SK-N-SH treated with all-trans-retinoic acid at 6 μM for 48 hours (cell line): ENCODE measurements at regions not wholly inside any gene's neighbourhood (a gene's known extent, or its start where the extent isn't known, plus 50 kb on each side); places are given as distances from the start of the nearest gene placed in this dataset.

ENCODE experiments used
- ATAC-seq: fragments of 200-7000 bp; cut with Tn5 transposase; 3 replicates; pipeline ENCODE4 v1.9.1; 2020; ENCODE audit warnings: mild to moderate bottlenecking, moderate library complexity
- ARNTL ChIP-seq: fragments of 450-650 bp; formaldehyde crosslinking; IDR thresholded peaks from 2 replicates; pipeline ENCODE4 v1.5.0; 2020; ENCODE audit warnings: low read depth, mild to moderate bottlenecking, moderate library complexity, borderline replicate concordance
- BACH2 ChIP-seq: fragments of 250-450 bp; sonication (Bioruptor Pico); IDR thresholded peaks from 2 replicates; pipeline ENCODE4 v1.9.0; 2021; ENCODE audit warnings: mild to moderate bottlenecking, borderline replicate concordance
- CSDC2 ChIP-seq: fragments of 250-450 bp; sonication (Bioruptor Pico); IDR thresholded peaks from 2 replicates; pipeline ENCODE4 v1.5.0; 2020; ENCODE audit warnings: mild to moderate bottlenecking, moderate library complexity
- ESRRG ChIP-seq: fragments of 250-450 bp; sonication (Bioruptor Pico); IDR thresholded peaks from 2 replicates; pipeline ENCODE4 v1.6.1; 2021; ENCODE audit warnings: mild to moderate bottlenecking
- GLIS3 ChIP-seq: fragments of 250-450 bp; sonication (Bioruptor Pico); IDR thresholded peaks from 2 replicates; pipeline ENCODE4 v1.5.0; 2020; ENCODE audit warnings: mild to moderate bottlenecking, moderate library complexity
- ISL1 ChIP-seq: fragments of 250-450 bp; sonication (Bioruptor Pico); IDR thresholded peaks from 2 replicates; pipeline ENCODE4 v2.1.2; 2022; ENCODE audit warnings: mild to moderate bottlenecking, moderate library complexity
- OSR1 ChIP-seq: fragments of 250-450 bp; sonication (Bioruptor Pico); IDR thresholded peaks from 2 replicates; pipeline ENCODE4 v1.8.0; 2022; ENCODE audit warnings: moderate library complexity, mild to moderate bottlenecking, inconsistent platforms
- PPARA ChIP-seq: fragments of 250-450 bp; sonication (Bioruptor Pico); IDR thresholded peaks from 2 replicates; pipeline ENCODE4 v1.5.0; 2020; ENCODE audit warnings: mild to moderate bottlenecking, borderline replicate concordance
- RARB ChIP-seq: fragments of 250-450 bp; sonication (Bioruptor Pico); IDR thresholded peaks from 2 replicates; pipeline ENCODE4 v1.8.0; 2021; ENCODE audit warnings: mild to moderate bottlenecking, moderate library complexity
- SNAI2 ChIP-seq: fragments of 250-450 bp; sonication (Bioruptor Pico); IDR thresholded peaks from 2 replicates; pipeline ENCODE4 v1.5.0; 2020; ENCODE audit warnings: mild to moderate bottlenecking, moderate library complexity
- TCF4 ChIP-seq: fragments of 250-450 bp; sonication (Bioruptor Pico); IDR thresholded peaks from 2 replicates; pipeline ENCODE4 v1.8.0; 2021; ENCODE audit warnings: mild to moderate bottlenecking, moderate library complexity, borderline replicate concordance
- TOX ChIP-seq: fragments of 250-450 bp; sonication (Bioruptor Pico); IDR thresholded peaks from 2 replicates; pipeline ENCODE4 v1.8.0; 2021; ENCODE audit warnings: mild to moderate bottlenecking, moderate library complexity, borderline replicate concordance
- ZC3H10 ChIP-seq: fragments of 250-450 bp; sonication (Bioruptor Pico); IDR thresholded peaks from 2 replicates; pipeline ENCODE4 v1.5.1; 2021; ENCODE audit warnings: mild to moderate bottlenecking, moderate library complexity
- ZFP3 ChIP-seq: fragments of 250-450 bp; sonication (Bioruptor Pico); IDR thresholded peaks from 2 replicates; pipeline ENCODE4 v1.5.0; 2020; ENCODE audit warnings: mild to moderate bottlenecking, moderate library complexity
- ZFP30 ChIP-seq: fragments of 450-650 bp; formaldehyde crosslinking; IDR thresholded peaks from 2 replicates; pipeline ENCODE4 v1.5.0; 2022; ENCODE audit warnings: mild to moderate bottlenecking, moderate library complexity
- ZNF70 ChIP-seq: fragments of 450-650 bp; formaldehyde crosslinking; IDR thresholded peaks from 2 replicates; pipeline ENCODE4 v1.5.0; 2020; ENCODE audit warnings: mild to moderate bottlenecking, moderate library complexity
- ZNF8 ChIP-seq: fragments of 450-650 bp; formaldehyde crosslinking; IDR thresholded peaks from 2 replicates; pipeline ENCODE4 v1.5.0; 2020; ENCODE audit warnings: mild to moderate bottlenecking, moderate library complexity
- TF ChIP-seq, protein P1 (sequence below): fragments of 250-450 bp; sonication (Bioruptor Pico); IDR thresholded peaks from 2 replicates; pipeline ENCODE4 v1.5.0; 2020; ENCODE audit warnings: mild to moderate bottlenecking, moderate library complexity
- TF ChIP-seq, protein P2 (sequence below): fragments of 250-450 bp; sonication (Bioruptor Pico); IDR thresholded peaks from 2 replicates; pipeline ENCODE4 v1.5.1; 2020; ENCODE audit warnings: low read depth, mild to moderate bottlenecking, moderate library complexity
- TF ChIP-seq, protein P3 (sequence below): fragments of 250-450 bp; sonication (Bioruptor Pico); IDR thresholded peaks from 2 replicates; pipeline ENCODE4 v1.8.0; 2020; ENCODE audit warnings: mild to moderate bottlenecking, moderate library complexity, borderline replicate concordance

DNA sequence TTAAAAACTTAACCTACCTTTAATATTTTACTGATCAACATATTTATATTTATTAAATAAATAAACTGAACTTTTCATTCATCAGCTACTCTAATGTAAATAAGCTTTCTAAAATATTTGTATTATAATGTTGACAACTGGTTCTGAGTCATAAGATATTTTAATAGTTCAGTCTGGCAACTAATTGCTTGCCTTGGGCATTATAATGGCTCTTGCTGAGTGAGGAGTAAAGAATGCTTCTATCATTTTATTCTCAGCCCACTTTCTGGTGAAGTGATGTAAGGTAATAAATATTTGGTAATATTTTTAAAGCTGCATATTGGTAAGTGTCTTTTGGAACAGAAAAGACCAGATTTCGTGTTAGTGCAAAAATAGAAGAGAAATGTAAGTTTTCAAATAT, 81.5 kb downstream of the DIPK2A start (continued):
- TF ChIP-seq, protein P1, sequence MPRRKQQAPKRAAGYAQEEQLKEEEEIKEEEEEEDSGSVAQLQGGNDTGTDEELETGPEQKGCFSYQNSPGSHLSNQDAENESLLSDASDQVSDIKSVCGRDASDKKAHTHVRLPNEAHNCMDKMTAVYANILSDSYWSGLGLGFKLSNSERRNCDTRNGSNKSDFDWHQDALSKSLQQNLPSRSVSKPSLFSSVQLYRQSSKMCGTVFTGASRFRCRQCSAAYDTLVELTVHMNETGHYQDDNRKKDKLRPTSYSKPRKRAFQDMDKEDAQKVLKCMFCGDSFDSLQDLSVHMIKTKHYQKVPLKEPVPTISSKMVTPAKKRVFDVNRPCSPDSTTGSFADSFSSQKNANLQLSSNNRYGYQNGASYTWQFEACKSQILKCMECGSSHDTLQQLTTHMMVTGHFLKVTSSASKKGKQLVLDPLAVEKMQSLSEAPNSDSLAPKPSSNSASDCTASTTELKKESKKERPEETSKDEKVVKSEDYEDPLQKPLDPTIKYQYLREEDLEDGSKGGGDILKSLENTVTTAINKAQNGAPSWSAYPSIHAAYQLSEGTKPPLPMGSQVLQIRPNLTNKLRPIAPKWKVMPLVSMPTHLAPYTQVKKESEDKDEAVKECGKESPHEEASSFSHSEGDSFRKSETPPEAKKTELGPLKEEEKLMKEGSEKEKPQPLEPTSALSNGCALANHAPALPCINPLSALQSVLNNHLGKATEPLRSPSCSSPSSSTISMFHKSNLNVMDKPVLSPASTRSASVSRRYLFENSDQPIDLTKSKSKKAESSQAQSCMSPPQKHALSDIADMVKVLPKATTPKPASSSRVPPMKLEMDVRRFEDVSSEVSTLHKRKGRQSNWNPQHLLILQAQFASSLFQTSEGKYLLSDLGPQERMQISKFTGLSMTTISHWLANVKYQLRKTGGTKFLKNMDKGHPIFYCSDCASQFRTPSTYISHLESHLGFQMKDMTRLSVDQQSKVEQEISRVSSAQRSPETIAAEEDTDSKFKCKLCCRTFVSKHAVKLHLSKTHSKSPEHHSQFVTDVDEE (CRISPR knock-in tag), result no peak
- no peak for TF ChIP-seq PPARA (CRISPR knock-in tag)

DNA sequence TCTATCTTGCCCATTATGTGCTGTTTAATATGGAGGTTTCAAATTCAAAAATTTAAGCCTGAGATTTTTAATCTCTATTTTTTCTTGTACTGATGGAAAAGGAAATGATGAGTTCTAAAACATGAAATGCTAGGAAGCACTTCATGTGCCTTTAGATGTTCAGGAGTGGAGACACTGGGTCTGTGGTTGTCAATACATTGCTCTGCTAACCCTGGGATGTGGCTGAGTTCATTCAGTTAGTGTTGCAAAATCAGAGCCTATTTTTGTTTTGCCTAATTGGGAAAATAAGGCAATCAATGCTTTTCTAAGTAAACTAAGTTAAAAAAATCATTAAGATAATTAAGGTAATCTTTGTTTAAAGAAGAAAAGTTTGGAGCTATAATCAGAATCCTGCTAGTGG, 83.1 kb downstream of the DIPK2A start:
- TF ChIP-seq TCF4 (CRISPR knock-in tag), result no peak
- no peak for TF ChIP-seq CSDC2 (CRISPR knock-in tag)
- no peak for TF ChIP-seq PPARA (CRISPR knock-in tag)
- no peak for TF ChIP-seq BACH2
- no peak for TF ChIP-seq ZC3H10 (CRISPR knock-in tag)
- no peak for TF ChIP-seq ARNTL (CRISPR knock-in tag)
- no peak for TF ChIP-seq TOX (CRISPR knock-in tag)
- no peak for TF ChIP-seq RARB
- no peak for TF ChIP-seq GLIS3 (CRISPR knock-in tag)
- no peak for TF ChIP-seq ISL1
- no peak for TF ChIP-seq ZFP30 (CRISPR knock-in tag)
- TF ChIP-seq ZNF8 (CRISPR knock-in tag), result no peak
- no peak for ATAC-seq

DNA sequence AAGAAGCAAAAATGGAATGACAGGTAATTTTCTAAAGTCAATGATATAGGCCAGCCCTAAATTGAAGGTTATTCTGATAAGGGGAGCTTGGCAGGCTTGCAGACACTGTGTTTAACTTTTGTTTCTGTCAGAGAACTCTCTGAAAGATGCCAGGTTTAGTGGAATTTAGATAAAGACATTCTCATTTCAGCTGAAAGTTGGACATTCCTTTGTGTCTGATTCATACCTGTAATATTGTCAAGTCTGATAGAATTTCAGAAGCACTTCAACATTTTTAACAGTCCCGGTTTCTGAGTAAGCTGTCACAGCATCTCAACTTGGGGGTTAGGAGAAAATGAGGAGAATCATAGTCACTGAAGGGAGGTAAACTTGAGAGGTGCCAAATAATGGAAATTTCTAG, 84.0 kb downstream of the DIPK2A start:
- TF ChIP-seq OSR1 (CRISPR knock-in tag), result no peak
- no peak for ATAC-seq

DNA sequence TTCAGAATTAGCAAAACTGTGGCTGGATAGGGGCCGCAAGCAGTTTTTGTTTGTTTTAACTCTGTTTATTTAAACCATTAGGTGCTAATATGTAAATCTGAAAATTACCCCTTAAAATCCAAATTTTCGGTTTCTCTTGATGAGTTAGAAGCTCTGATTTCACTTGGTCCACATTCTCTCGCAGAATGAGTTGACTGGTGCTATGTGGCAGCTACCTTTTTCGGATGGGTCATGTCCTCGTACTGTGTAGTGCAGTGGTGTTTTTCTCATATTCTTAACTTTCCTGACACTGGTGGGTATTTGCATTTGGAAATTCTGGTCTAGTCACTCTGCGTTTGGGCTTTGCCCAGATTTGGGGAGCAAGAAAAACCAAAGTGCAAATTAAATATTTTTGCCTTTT, 87.1 kb downstream of the DIPK2A start:
- TF ChIP-seq OSR1 (CRISPR knock-in tag), result no peak
- no peak for TF ChIP-seq ARNTL (CRISPR knock-in tag)
- TF ChIP-seq ZFP3 (CRISPR knock-in tag), result no peak
- no peak for TF ChIP-seq SNAI2 (CRISPR knock-in tag)
- TF ChIP-seq GLIS3 (CRISPR knock-in tag), result no peak
- no peak for TF ChIP-seq BACH2
- no peak for TF ChIP-seq TCF4 (CRISPR knock-in tag)
- TF ChIP-seq, all 23 proteins: peak for 0
- no peak for ATAC-seq

DNA sequence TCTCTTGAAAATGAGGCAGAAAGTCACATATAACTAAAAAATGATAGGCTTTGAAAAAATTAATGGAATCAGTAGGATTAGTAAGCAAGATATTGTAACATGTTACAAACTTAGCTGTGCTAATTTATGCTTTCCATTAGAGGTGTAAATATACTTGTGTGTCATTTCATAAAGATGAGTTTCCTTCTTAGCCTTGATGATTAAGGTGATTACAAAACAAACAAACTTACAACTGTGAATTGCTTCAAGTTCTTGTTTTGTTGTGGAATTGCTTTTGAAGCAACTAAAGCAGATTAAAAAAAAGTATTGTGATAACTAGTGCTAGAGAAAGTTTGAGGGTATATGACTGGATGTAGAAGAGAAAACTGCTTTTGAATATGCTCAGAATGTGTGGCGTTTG, 87.9 kb downstream of the DIPK2A start:
- TF ChIP-seq CSDC2 (CRISPR knock-in tag) (no peak), ZNF70 (CRISPR knock-in tag) (no peak), ZC3H10 (CRISPR knock-in tag) (no peak), ZFP30 (CRISPR knock-in tag) (no peak), RARB (no peak), BACH2 (no peak)
- TF ChIP-seq, protein P2, sequence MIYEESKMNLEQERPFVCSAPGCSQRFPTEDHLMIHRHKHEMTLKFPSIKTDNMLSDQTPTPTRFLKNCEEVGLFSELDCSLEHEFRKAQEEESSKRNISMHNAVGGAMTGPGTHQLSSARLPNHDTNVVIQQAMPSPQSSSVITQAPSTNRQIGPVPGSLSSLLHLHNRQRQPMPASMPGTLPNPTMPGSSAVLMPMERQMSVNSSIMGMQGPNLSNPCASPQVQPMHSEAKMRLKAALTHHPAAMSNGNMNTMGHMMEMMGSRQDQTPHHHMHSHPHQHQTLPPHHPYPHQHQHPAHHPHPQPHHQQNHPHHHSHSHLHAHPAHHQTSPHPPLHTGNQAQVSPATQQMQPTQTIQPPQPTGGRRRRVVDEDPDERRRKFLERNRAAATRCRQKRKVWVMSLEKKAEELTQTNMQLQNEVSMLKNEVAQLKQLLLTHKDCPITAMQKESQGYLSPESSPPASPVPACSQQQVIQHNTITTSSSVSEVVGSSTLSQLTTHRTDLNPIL (CRISPR knock-in tag), result no peak
- TF ChIP-seq, protein P1 (CRISPR knock-in tag), result no peak
- TF ChIP-seq, all 23 proteins: peak for 0

DNA sequence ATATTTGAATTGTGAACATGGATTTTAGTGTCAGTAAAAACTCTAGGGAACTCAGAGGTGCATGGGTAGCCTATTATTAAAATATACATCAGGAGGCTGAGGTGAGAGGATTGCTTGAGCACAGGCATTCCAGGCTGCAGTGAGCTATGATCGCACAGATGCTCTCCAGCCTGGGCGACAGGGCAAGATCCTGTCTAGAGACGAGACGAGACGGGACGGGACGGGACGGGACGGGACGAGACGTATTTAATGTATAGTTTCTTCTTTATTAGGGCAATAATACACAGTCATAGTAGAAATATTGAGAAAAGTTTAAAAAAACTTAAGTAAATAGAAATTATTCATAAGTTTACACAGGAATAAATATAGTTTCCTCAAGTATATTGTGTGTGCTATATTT, 89.3 kb downstream of the DIPK2A start:
- ATAC-seq, result no peak
- TF ChIP-seq ZC3H10 (CRISPR knock-in tag), result no peak
- TF ChIP-seq, protein P3, sequence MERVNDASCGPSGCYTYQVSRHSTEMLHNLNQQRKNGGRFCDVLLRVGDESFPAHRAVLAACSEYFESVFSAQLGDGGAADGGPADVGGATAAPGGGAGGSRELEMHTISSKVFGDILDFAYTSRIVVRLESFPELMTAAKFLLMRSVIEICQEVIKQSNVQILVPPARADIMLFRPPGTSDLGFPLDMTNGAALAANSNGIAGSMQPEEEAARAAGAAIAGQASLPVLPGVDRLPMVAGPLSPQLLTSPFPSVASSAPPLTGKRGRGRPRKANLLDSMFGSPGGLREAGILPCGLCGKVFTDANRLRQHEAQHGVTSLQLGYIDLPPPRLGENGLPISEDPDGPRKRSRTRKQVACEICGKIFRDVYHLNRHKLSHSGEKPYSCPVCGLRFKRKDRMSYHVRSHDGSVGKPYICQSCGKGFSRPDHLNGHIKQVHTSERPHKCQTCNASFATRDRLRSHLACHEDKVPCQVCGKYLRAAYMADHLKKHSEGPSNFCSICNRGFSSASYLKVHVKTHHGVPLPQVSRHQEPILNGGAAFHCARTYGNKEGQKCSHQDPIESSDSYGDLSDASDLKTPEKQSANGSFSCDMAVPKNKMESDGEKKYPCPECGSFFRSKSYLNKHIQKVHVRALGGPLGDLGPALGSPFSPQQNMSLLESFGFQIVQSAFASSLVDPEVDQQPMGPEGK (CRISPR knock-in tag), result no peak
- no peak for TF ChIP-seq OSR1 (CRISPR knock-in tag)
- TF ChIP-seq CSDC2 (CRISPR knock-in tag), result no peak
- no peak for TF ChIP-seq ESRRG (CRISPR knock-in tag)
- TF ChIP-seq ZNF70 (CRISPR knock-in tag), result no peak
- no peak for TF ChIP-seq BACH2
- TF ChIP-seq, protein P1 (CRISPR knock-in tag), result no peak
- TF ChIP-seq ZFP30 (CRISPR knock-in tag), result no peak
- TF ChIP-seq TOX (CRISPR knock-in tag), result no peak
- no peak for TF ChIP-seq GLIS3 (CRISPR knock-in tag)

More for the DNA sequence above, 87.9 kb downstream of the DIPK2A start:
- no peak for ATAC-seq
